ENCODE measurements at regions not wholly inside any gene's neighbourhood (a gene's known extent, or its start where the extent isn't known, plus 50 kb on each side); places are given as distances from the start of the nearest gene placed in this dataset.

- no peaks in the 10 kb centered on the region for H3K27me3 ChIP-seq (ENCODE audit: control insufficient read depth in 1 of 2, insufficient read depth in 2 of 2, low read length in 1 of 2)
- no peak overlapping the region for H3K27ac ChIP-seq (ENCODE audit: low read depth in 1 of 2, low read length in 2 of 2)
- DNase-seq (no peak), ATAC-seq (ENCODE audit: low FRiP score) (no peak)
- no peak overlapping the region for H3K4me3 ChIP-seq (ENCODE audit: low read length in 2 of 2)
- WGBS, 2 donors = 32 to 39% methylated on average over 5 of the region's 5 CpGs
- intact Hi-C loops (cut with DNase I) = loop anchor here in 1 of 2 donors (10.0 kb wide), 1 partner anchor 135 kb away; the partner anchor contains the start of gene SLC16A7
- H3K36me3 ChIP-seq (ENCODE audit: control insufficient read depth in 1 of 2, insufficient read depth in 2 of 2, low read length in 1 of 2) = no peaks in the 10 kb centered on the region
- H3K4me1 ChIP-seq (ENCODE audit: control insufficient read depth in 1 of 2, insufficient read depth in 2 of 2, low read length in 2 of 2) = peaks cover 2 to 3% of the 10 kb centered on the region in 2 donors
- no peaks in the 10 kb centered on the region for H3K9me3 ChIP-seq (ENCODE audit: control insufficient read depth, low read length)
Measured at GRCh38 chr12:59459966-59460660, 135.7 kb upstream of the SLC16A7 start.

GRCh38 chr12:59453475-59453874 is 142.4 kb upstream of the SLC16A7 start:
- intact Hi-C loops (cut with DNase I) = loop anchor here in 1 of 2 donors (10.0 kb wide), 1 partner anchor 141 kb away; the partner anchor contains the start of gene SLC16A7
- no peak for DNase-seq

GRCh38 chr12:59452746-59453145 is 143.1 kb upstream of the SLC16A7 start:
- intact Hi-C loops (cut with DNase I) = loop anchor here in 1 of 2 donors (10.0 kb wide), 1 partner anchor 142 kb away; the partner anchor contains the start of gene SLC16A7
- no peaks in the 10 kb centered on the region for H3K36me3 ChIP-seq (ENCODE audit: control insufficient read depth in 1 of 2, insufficient read depth in 2 of 2, low read length in 1 of 2)
- no peak overlapping the region for H3K4me3 ChIP-seq (ENCODE audit: low read length in 2 of 2)
- no peak overlapping the region for H3K27ac ChIP-seq (ENCODE audit: low read depth in 1 of 2, low read length in 2 of 2)
- H3K27me3 ChIP-seq (ENCODE audit: control insufficient read depth in 1 of 2, insufficient read depth in 2 of 2, low read length in 1 of 2) = no peaks in the 10 kb centered on the region
- no peaks in the 10 kb centered on the region for H3K9me3 ChIP-seq (ENCODE audit: control insufficient read depth, low read length)
- 41 to 50% methylated on average over 2 of the region's 2 CpGs for WGBS, 2 donors
- H3K4me1 ChIP-seq (ENCODE audit: control insufficient read depth in 1 of 2, insufficient read depth in 2 of 2, low read length in 2 of 2) = peaks cover 0 to 2% of the 10 kb centered on the region in 2 donors
- ATAC-seq (ENCODE audit: low FRiP score) (no peak), DNase-seq (no peak)

More at GRCh38 chr12:59453475-59453874, 142.4 kb upstream of the SLC16A7 start:
- no peak overlapping the region for H3K27ac ChIP-seq (ENCODE audit: low read depth in 1 of 2, low read length in 2 of 2)
- H3K27me3 ChIP-seq (ENCODE audit: control insufficient read depth in 1 of 2, insufficient read depth in 2 of 2, low read length in 1 of 2) = no peaks in the 10 kb centered on the region
- H3K4me3 ChIP-seq (ENCODE audit: low read length in 2 of 2) = no peak overlapping the region
- no peak for ATAC-seq (ENCODE audit: low FRiP score)
- H3K9me3 ChIP-seq (ENCODE audit: control insufficient read depth, low read length) = no peaks in the 10 kb centered on the region
- no peaks in the 10 kb centered on the region for H3K36me3 ChIP-seq (ENCODE audit: control insufficient read depth in 1 of 2, insufficient read depth in 2 of 2, low read length in 1 of 2)
- H3K4me1 ChIP-seq (ENCODE audit: control insufficient read depth in 1 of 2, insufficient read depth in 2 of 2, low read length in 2 of 2) = peaks cover 0 to 2% of the 10 kb centered on the region in 2 donors

GRCh38 chr12:59452259-59452658 is 143.6 kb upstream of the SLC16A7 start:
- 44 to 47% methylated on average over 1 of the region's 1 CpG for WGBS, 2 donors
- no peaks in the 10 kb centered on the region for H3K36me3 ChIP-seq (ENCODE audit: control insufficient read depth in 1 of 2, insufficient read depth in 2 of 2, low read length in 1 of 2)
- H3K4me3 ChIP-seq (ENCODE audit: low read length in 2 of 2) = no peak overlapping the region
- intact Hi-C loops (cut with DNase I) = loop anchor here in 1 of 2 donors (10.0 kb wide), 1 partner anchor 143 kb away; the partner anchor contains the start of gene SLC16A7
- H3K9me3 ChIP-seq (ENCODE audit: control insufficient read depth, low read length) = no peaks in the 10 kb centered on the region
- H3K27me3 ChIP-seq (ENCODE audit: control insufficient read depth in 1 of 2, insufficient read depth in 2 of 2, low read length in 1 of 2) = no peaks in the 10 kb centered on the region
- peaks cover 0 to 2% of the 10 kb centered on the region in 2 donors for H3K4me1 ChIP-seq (ENCODE audit: control insufficient read depth in 1 of 2, insufficient read depth in 2 of 2, low read length in 2 of 2)
- DNase-seq (no peak), ATAC-seq (ENCODE audit: low FRiP score) (no peak)
- H3K27ac ChIP-seq (ENCODE audit: low read depth in 1 of 2, low read length in 2 of 2) = no peak overlapping the region

- WGBS, 2 donors = 65 to 97% methylated on average over 3 of the region's 3 CpGs
- intact Hi-C loops (cut with DNase I) = no loop called here
Measured at GRCh38 chr12:59446116-59446515, 149.7 kb upstream of the SLC16A7 start.

GRCh38 chr12:59444932-59445331 is 150.9 kb upstream of the SLC16A7 start:
- H3K4me3 ChIP-seq (ENCODE audit: low read length in 2 of 2) = no peak overlapping the region
- no peak overlapping the region for H3K27ac ChIP-seq (ENCODE audit: low read depth in 1 of 2, low read length in 2 of 2)
- ATAC-seq (ENCODE audit: low FRiP score) (no peak), DNase-seq (no peak)
- H3K4me1 ChIP-seq (ENCODE audit: control insufficient read depth in 1 of 2, insufficient read depth in 2 of 2, low read length in 2 of 2) = no peaks in the 10 kb centered on the region
- intact Hi-C loops (cut with DNase I) = no loop called here
- no peaks in the 10 kb centered on the region for H3K36me3 ChIP-seq (ENCODE audit: control insufficient read depth in 1 of 2, insufficient read depth in 2 of 2, low read length in 1 of 2)
- peaks cover 3% of the 10 kb centered on the region for H3K9me3 ChIP-seq (ENCODE audit: control insufficient read depth, low read length)
- no peaks in the 10 kb centered on the region for H3K27me3 ChIP-seq (ENCODE audit: control insufficient read depth in 1 of 2, insufficient read depth in 2 of 2, low read length in 1 of 2)
- 85 to 97% methylated on average over 1 of the region's 1 CpG for WGBS, 2 donors

More at GRCh38 chr12:59446116-59446515, 149.7 kb upstream of the SLC16A7 start:
- H3K9me3 ChIP-seq (ENCODE audit: control insufficient read depth, low read length) = no peaks in the 10 kb centered on the region
- DNase-seq (no peak), ATAC-seq (ENCODE audit: low FRiP score) (no peak)
- no peak overlapping the region for H3K4me3 ChIP-seq (ENCODE audit: low read length in 2 of 2)
- H3K27me3 ChIP-seq (ENCODE audit: control insufficient read depth in 1 of 2, insufficient read depth in 2 of 2, low read length in 1 of 2) = no peaks in the 10 kb centered on the region
- no peaks in the 10 kb centered on the region for H3K4me1 ChIP-seq (ENCODE audit: control insufficient read depth in 1 of 2, insufficient read depth in 2 of 2, low read length in 2 of 2)
- H3K27ac ChIP-seq (ENCODE audit: low read depth in 1 of 2, low read length in 2 of 2) = no peak overlapping the region
- no peaks in the 10 kb centered on the region for H3K36me3 ChIP-seq (ENCODE audit: control insufficient read depth in 1 of 2, insufficient read depth in 2 of 2, low read length in 1 of 2)

GRCh38 chr12:59432057-59432456 is 163.8 kb upstream of the SLC16A7 start:
- DNase-seq = no peak
- no peaks in the 10 kb centered on the region for H3K36me3 ChIP-seq (ENCODE audit: control insufficient read depth in 1 of 2, insufficient read depth in 2 of 2, low read length in 1 of 2)
- H3K27ac ChIP-seq (ENCODE audit: low read depth in 1 of 2, low read length in 2 of 2) = no peak overlapping the region
- H3K4me3 ChIP-seq (ENCODE audit: low read length in 2 of 2) = no peak overlapping the region
- no peak for ATAC-seq (ENCODE audit: low FRiP score)
- H3K4me1 ChIP-seq (ENCODE audit: control insufficient read depth in 1 of 2, insufficient read depth in 2 of 2, low read length in 2 of 2) = no peaks in the 10 kb centered on the region
- intact Hi-C loops (cut with DNase I) = no loop called here
- 57 to 67% methylated on average over 1 of the region's 1 CpG for WGBS, 2 donors
- H3K9me3 ChIP-seq (ENCODE audit: control insufficient read depth, low read length) = no peaks in the 10 kb centered on the region
- H3K27me3 ChIP-seq (ENCODE audit: control insufficient read depth in 1 of 2, insufficient read depth in 2 of 2, low read length in 1 of 2) = no peaks in the 10 kb centered on the region

- Histone ChIP-seq H3K4me3 (ENCODE audit: low read length in 2 of 2) (no peak overlapping the region), H3K27me3 (ENCODE audit: control insufficient read depth in 1 of 2, insufficient read depth in 2 of 2, low read length in 1 of 2) (no peaks in the 10 kb centered on the region), H3K36me3 (ENCODE audit: control insufficient read depth in 1 of 2, insufficient read depth in 2 of 2, low read length in 1 of 2) (no peaks in the 10 kb centered on the region), H3K9me3 (ENCODE audit: control insufficient read depth, low read length) (no peaks in the 10 kb centered on the region), H3K27ac (ENCODE audit: low read depth in 1 of 2, low read length in 2 of 2) (no peak overlapping the region), H3K4me1 (ENCODE audit: control insufficient read depth in 1 of 2, insufficient read depth in 2 of 2, low read length in 2 of 2) (no peaks in the 10 kb centered on the region)
- intact Hi-C loops (cut with DNase I) = no loop called here
- WGBS, 2 donors = 45 to 55% methylated on average over 4 of the region's 4 CpGs
- DNase-seq (no peak), ATAC-seq (ENCODE audit: low FRiP score) (no peak)
Measured at GRCh38 chr12:59431266-59431665, 164.6 kb upstream of the SLC16A7 start.

- DNase-seq = no peak
- no peak for ATAC-seq (ENCODE audit: low FRiP score)
- Histone ChIP-seq H3K27ac (ENCODE audit: low read depth in 1 of 2, low read length in 2 of 2) (no peak overlapping the region), H3K4me3 (ENCODE audit: low read length in 2 of 2) (no peak overlapping the region), H3K9me3 (ENCODE audit: control insufficient read depth, low read length) (no peaks in the 10 kb centered on the region), H3K4me1 (ENCODE audit: control insufficient read depth in 1 of 2, insufficient read depth in 2 of 2, low read length in 2 of 2) (no peaks in the 10 kb centered on the region), H3K27me3 (ENCODE audit: control insufficient read depth in 1 of 2, insufficient read depth in 2 of 2, low read length in 1 of 2) (no peaks in the 10 kb centered on the region), H3K36me3 (ENCODE audit: control insufficient read depth in 1 of 2, insufficient read depth in 2 of 2, low read length in 1 of 2) (no peaks in the 10 kb centered on the region)
- intact Hi-C loops (cut with DNase I) = no loop called here
- WGBS, 2 donors = 68 to 77% methylated on average over 1 of the region's 1 CpG
Measured at GRCh38 chr12:59429766-59430165, 166.1 kb upstream of the SLC16A7 start.

Data from aorta (tissue), 5 donors.